ENCODE measurements at regions not wholly inside any gene's neighbourhood (a gene's known extent, or its start where the extent isn't known, plus 50 kb on each side); places are given as distances from the start of the nearest gene placed in this dataset.

GRCh38 chr3:188956839-188957489, 214.8 kb upstream of the TPRG1 start (continued):
- TF ChIP-seq SMC3 (IDR thresholded peaks at IDR 0.05; ENCODE audit: low read length) (peak; percentile 53), ZNF607 (CRISPR knock-in tag; IDR thresholded peaks at IDR 0.05; ENCODE audit: borderline replicate concordance) (no peak), ETV5 (CRISPR knock-in tag; IDR thresholded peaks at IDR 0.05; ENCODE audit: borderline replicate concordance) (no peak)

GRCh38 chr3:188959013-188959412, 212.8 kb upstream of the TPRG1 start:
- H3K36me3 ChIP-seq (replicated peaks in 1 of 2; ENCODE audit: control insufficient read depth in 1 of 2, insufficient read depth in 2 of 2, low read length in 2 of 2), result no peaks in the 10 kb centered on the region
- intact Hi-C loops (cut with micrococcal nuclease; ENCODE audit: unreplicated experiment), result loop anchor here (5.0 to 10.0 kb wide), 4 partner anchors 188 to 784 kb away; no protein-coding TSS in a partner anchor
- no peak overlapping the region for H3K4me2 ChIP-seq (ENCODE audit: low read depth, low read length)
- WGBS (ENCODE audit: low lambda C conversion rate), result 61% methylated on average over 1 of the region's 1 CpG
- no peak for FAIRE-seq
- no peak for ATAC-seq
- no peak for TF ChIP-seq SP4 (CRISPR knock-in tag; IDR thresholded peaks at IDR 0.05)
- no peak for TF ChIP-seq RARG (CRISPR knock-in tag; IDR thresholded peaks at IDR 0.05; ENCODE audit: low read depth)
- TF ChIP-seq, protein P1, sequence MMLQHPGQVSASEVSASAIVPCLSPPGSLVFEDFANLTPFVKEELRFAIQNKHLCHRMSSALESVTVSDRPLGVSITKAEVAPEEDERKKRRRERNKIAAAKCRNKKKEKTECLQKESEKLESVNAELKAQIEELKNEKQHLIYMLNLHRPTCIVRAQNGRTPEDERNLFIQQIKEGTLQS (CRISPR knock-in tag; IDR thresholded peaks at IDR 0.05), result no peak
- TF ChIP-seq ZNF101 (CRISPR knock-in tag; IDR thresholded peaks at IDR 0.05; ENCODE audit: borderline replicate concordance, low read depth), result no peak
- TF ChIP-seq, protein P2, sequence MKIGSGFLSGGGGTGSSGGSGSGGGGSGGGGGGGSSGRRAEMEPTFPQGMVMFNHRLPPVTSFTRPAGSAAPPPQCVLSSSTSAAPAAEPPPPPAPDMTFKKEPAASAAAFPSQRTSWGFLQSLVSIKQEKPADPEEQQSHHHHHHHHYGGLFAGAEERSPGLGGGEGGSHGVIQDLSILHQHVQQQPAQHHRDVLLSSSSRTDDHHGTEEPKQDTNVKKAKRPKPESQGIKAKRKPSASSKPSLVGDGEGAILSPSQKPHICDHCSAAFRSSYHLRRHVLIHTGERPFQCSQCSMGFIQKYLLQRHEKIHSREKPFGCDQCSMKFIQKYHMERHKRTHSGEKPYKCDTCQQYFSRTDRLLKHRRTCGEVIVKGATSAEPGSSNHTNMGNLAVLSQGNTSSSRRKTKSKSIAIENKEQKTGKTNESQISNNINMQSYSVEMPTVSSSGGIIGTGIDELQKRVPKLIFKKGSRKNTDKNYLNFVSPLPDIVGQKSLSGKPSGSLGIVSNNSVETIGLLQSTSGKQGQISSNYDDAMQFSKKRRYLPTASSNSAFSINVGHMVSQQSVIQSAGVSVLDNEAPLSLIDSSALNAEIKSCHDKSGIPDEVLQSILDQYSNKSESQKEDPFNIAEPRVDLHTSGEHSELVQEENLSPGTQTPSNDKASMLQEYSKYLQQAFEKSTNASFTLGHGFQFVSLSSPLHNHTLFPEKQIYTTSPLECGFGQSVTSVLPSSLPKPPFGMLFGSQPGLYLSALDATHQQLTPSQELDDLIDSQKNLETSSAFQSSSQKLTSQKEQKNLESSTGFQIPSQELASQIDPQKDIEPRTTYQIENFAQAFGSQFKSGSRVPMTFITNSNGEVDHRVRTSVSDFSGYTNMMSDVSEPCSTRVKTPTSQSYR (CRISPR knock-in tag; IDR thresholded peaks at IDR 0.05; ENCODE audit: borderline replicate concordance), result no peak
- TF ChIP-seq ZNF253 (CRISPR knock-in tag; IDR thresholded peaks at IDR 0.05; ENCODE audit: borderline replicate concordance), result no peak
- no peak for TF ChIP-seq TAF15 (IDR thresholded peaks at IDR 0.05; ENCODE audit: low read depth, low read length, poor library complexity, severe bottlenecking)
- no peak for TF ChIP-seq PCBP2 (optimal IDR thresholded peaks at IDR 0.05; ENCODE audit: low read depth, low read length, poor library complexity, severe bottlenecking)
- TF ChIP-seq AHR (CRISPR knock-in tag; IDR thresholded peaks at IDR 0.05), result no peak
- no peak for TF ChIP-seq KAT7 (CRISPR knock-in tag; IDR thresholded peaks at IDR 0.05; ENCODE audit: borderline replicate concordance)
- TF ChIP-seq ARNT (IDR thresholded peaks at IDR 0.05), result no peak
- no peak for TF ChIP-seq ZNF513 (CRISPR knock-in tag; conservative IDR thresholded peaks at IDR 0.05)
- no peak for TF ChIP-seq ZNF138 (CRISPR knock-in tag; IDR thresholded peaks at IDR 0.05; ENCODE audit: low read depth)
- TF ChIP-seq MYC (CRISPR knock-in tag; IDR thresholded peaks at IDR 0.05; ENCODE audit: borderline replicate concordance), result no peak
- in situ Hi-C loops (cut with HindIII; ENCODE audit: extremely low pct_ligation_motif_present, low pct_unique_long_range_greater_than_20kb), result loop anchor here (10.0 to 25.0 kb wide), 3 partner anchors 664 to 914 kb away; no protein-coding TSS in a partner anchor
- H3K4me3 ChIP-seq (replicated peaks in 1 of 3; ENCODE audit: insufficient read depth in 1 of 3, low read depth in 2 of 3, low read length in 3 of 3), result no peak overlapping the region
- ChIA-PET CTCF (ENCODE audit: low intra/inter-chr PET ratio, low total read pairs) (no interaction called here), POLR2A (no interaction called here)
- 0 out of 2 replicates have a peak, but pooled peaks cover 11% of the 10 kb centered on the region for H3K4me1 ChIP-seq (ENCODE audit: insufficient read depth, low read length)
- BruUV-seq (replicated peaks), result no TSS peak
- H3K9ac ChIP-seq (ENCODE audit: insufficient read depth, low read depth, low read length), result no peak overlapping the region
- DNase-seq (ENCODE audit: low spot score), result no peak
- no peaks in the 10 kb centered on the region for H3K9me3 ChIP-seq (ENCODE audit: low read length)
- no peak overlapping the region for H2AFZ ChIP-seq (ENCODE audit: low read length)
- H4K20me1 ChIP-seq (ENCODE audit: insufficient read depth, low read length), result no peaks in the 10 kb centered on the region
- no peak overlapping the region for H3K27ac ChIP-seq (ENCODE audit: extremely low read length, insufficient read depth, low read length)
- no peaks in the 10 kb centered on the region for H3K27me3 ChIP-seq (ENCODE audit: control insufficient read depth in 1 of 2, insufficient read depth in 2 of 2, low read length in 2 of 2)
- no peaks in the 10 kb centered on the region for H3K79me2 ChIP-seq (ENCODE audit: insufficient read depth, low read length)
